AG09309 (cell line): ENCODE measurements at regions not wholly inside any gene's neighbourhood (a gene's known extent, or its start where the extent isn't known, plus 50 kb on each side); places are given as distances from the start of the nearest gene placed in this dataset.

Source experiments
- DNase-seq: peaks from one replicate; pipeline ENCODE4 v3.0.0-alpha.2; 2010; ENCODE audit warnings: low read depth
- H3K4me3 ChIP-seq: 2 replicates; pipeline ENCODE4 v1.5.1; 2011; ENCODE audit warnings: mild to moderate bottlenecking, low read depth, low read length, moderate library complexity; ENCODE audit not compliant: control insufficient read depth
- CTCF ChIP-seq: IDR thresholded peaks from 2 replicates; pipeline ENCODE4 v1.5.1; 2011; ENCODE audit warnings: mild to moderate bottlenecking, low read depth, low read length, inconsistent platforms; ENCODE audit not compliant: insufficient read depth, control insufficient read depth; ENCODE audit errors: missing control alignments

- no peak for DNase-seq
- no peak for TF ChIP-seq CTCF
- H3K4me3 ChIP-seq: no peak overlapping the region
Observed at GRCh38 chr3:139234491-139234890, 109.3 kb upstream of the MRPS22 start.

- no peak for TF ChIP-seq CTCF
- H3K4me3 ChIP-seq: no peak overlapping the region
- DNase-seq: no peak
Observed at GRCh38 chr3:139235192-139235591, 108.6 kb upstream of the MRPS22 start.

- DNase-seq: no peak
- H3K4me3 ChIP-seq: no peak overlapping the region
- TF ChIP-seq CTCF: no peak
Observed at GRCh38 chr3:139236336-139236735, 107.5 kb upstream of the MRPS22 start.

- peak overlapping the region; percentile 28 for H3K4me3 ChIP-seq
- TF ChIP-seq CTCF: no peak
- DNase-seq: no peak
Observed at GRCh38 chr3:139238281-139239030, 105.4 kb upstream of the MRPS22 start.

GRCh38 chr3:139239550-139239949 lies 104.3 kb upstream of the MRPS22 start:
- H3K4me3 ChIP-seq: no peak overlapping the region
- TF ChIP-seq CTCF: no peak
- no peak for DNase-seq

- peak; percentile 4 for TF ChIP-seq CTCF
- DNase-seq: no peak
- H3K4me3 ChIP-seq: no peak overlapping the region
Observed at GRCh38 chr3:139241783-139242182, 102.0 kb upstream of the MRPS22 start.

GRCh38 chr3:139243710-139244109 lies 100.1 kb upstream of the MRPS22 start:
- DNase-seq: no peak
- no peak for TF ChIP-seq CTCF
- no peak overlapping the region for H3K4me3 ChIP-seq
